Panc1 (cell line): ENCODE measurements at regions not wholly inside any gene's neighbourhood (a gene's known extent, or its start where the extent isn't known, plus 50 kb on each side); places are given as distances from the start of the nearest gene placed in this dataset.

Experiments
- TCF7L2 ChIP-seq: IDR thresholded peaks from 2 replicates; pipeline ENCODE4 v1.6.1; 2011; ENCODE audit warnings: mild to moderate bottlenecking, low read depth, low read length, inconsistent platforms
- TF ChIP-seq, protein P1 (sequence below): fragments of 450-650 bp; IDR thresholded peaks from 2 replicates; pipeline ENCODE4 v1.5.1; 2017; ENCODE audit warnings: mild to moderate bottlenecking

DNA sequence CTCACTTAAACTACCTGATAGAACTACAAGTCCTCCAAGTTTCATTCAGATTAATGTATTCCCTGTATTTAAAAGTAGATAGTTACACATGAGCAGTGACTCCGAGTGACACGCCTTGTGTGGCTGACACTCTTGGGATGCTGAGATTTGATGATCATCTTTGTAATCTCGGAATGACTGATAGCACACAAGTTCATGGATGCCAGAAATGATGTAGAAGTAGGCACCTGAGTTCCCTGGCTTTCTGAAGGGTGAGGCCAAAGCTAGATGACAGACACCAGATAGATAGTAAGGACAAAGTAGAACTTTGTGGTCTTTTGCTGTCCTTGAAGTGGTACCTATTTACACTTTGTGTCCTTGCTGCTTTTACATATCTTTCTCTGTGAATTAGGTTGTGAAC lies 491.2 kb downstream of the PCNX1 start:
- TF ChIP-seq, protein P1, sequence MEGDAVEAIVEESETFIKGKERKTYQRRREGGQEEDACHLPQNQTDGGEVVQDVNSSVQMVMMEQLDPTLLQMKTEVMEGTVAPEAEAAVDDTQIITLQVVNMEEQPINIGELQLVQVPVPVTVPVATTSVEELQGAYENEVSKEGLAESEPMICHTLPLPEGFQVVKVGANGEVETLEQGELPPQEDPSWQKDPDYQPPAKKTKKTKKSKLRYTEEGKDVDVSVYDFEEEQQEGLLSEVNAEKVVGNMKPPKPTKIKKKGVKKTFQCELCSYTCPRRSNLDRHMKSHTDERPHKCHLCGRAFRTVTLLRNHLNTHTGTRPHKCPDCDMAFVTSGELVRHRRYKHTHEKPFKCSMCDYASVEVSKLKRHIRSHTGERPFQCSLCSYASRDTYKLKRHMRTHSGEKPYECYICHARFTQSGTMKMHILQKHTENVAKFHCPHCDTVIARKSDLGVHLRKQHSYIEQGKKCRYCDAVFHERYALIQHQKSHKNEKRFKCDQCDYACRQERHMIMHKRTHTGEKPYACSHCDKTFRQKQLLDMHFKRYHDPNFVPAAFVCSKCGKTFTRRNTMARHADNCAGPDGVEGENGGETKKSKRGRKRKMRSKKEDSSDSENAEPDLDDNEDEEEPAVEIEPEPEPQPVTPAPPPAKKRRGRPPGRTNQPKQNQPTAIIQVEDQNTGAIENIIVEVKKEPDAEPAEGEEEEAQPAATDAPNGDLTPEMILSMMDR = no peak
- TF ChIP-seq TCF7L2 = no peak
